ENCODE measurements at regions not wholly inside any gene's neighbourhood (a gene's known extent, or its start where the extent isn't known, plus 50 kb on each side); places are given as distances from the start of the nearest gene placed in this dataset.

- TF ChIP-seq CTCF (conservative IDR thresholded peaks at IDR 0.05; ENCODE audit: low read depth in 2 of 2), result no peak
- no peak for TF ChIP-seq EZH2 (IDR thresholded peaks at IDR 0.05; ENCODE audit: low read depth, unreplicated experiment)
- TF ChIP-seq REST (IDR thresholded peaks at IDR 0.05; ENCODE audit: unreplicated experiment), result no peak
- no peak for TF ChIP-seq JUNB (IDR thresholded peaks at IDR 0.05; ENCODE audit: unreplicated experiment)
- no peak for TF ChIP-seq ETS1 (IDR thresholded peaks at IDR 0.05)
- no peak for TF ChIP-seq EZH2phosphoT487 (IDR thresholded peaks at IDR 0.05; ENCODE audit: unreplicated experiment)
- no peak for TF ChIP-seq ZNF331 (CRISPR knock-in tag; IDR thresholded peaks at IDR 0.05; ENCODE audit: low read depth)
- no peak for TF ChIP-seq POLR2AphosphoS5 (IDR thresholded peaks at IDR 0.05; ENCODE audit: low read depth)
- no peak for TF ChIP-seq STAT1 (IDR thresholded peaks at IDR 0.05; ENCODE audit: unreplicated experiment)
- no peak for TF ChIP-seq NANOG (IDR thresholded peaks at IDR 0.05; ENCODE audit: borderline replicate concordance)
- no peak for TF ChIP-seq CREB1 (CRISPR knock-in tag; IDR thresholded peaks at IDR 0.05; ENCODE audit: low read depth)
These were observed 949.2 kb downstream of the MCTP2 start for GRCh38 chr15:95180530-95180929.
